ENCODE measurements at regions not wholly inside any gene's neighbourhood (a gene's known extent, or its start where the extent isn't known, plus 50 kb on each side); places are given as distances from the start of the nearest gene placed in this dataset.
A peak's percentile ranks its signal among the peaks of the same experiment; 100 is the strongest.

DNA sequence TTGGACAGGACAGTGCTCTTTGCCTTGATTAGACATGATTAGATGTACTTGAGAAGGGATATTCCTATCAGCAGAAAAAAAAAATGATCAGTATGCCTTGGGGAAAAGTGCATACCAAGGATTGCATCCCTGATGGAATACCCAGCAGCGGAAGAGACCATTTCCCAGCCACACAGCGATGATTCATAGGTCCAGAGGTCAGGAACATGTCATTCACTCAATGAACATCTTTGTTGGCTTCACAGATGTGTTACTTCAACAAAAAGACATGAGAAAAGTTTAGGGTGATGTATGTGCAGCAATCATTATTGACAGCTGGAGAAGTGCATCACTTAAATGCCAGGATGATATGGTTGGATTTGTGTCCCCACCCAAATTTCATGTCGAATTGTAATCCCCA is 293.5 kb downstream of the ZNF674 start (continued):
- TF ChIP-seq ARID5B (CRISPR knock-in tag; IDR thresholded peaks at IDR 0.05) (peak; percentile 65), RCOR2 (CRISPR knock-in tag; IDR thresholded peaks at IDR 0.05) (no peak), RARA (CRISPR knock-in tag; IDR thresholded peaks at IDR 0.05) (peak; percentile 59), ZNF614 (CRISPR knock-in tag; IDR thresholded peaks at IDR 0.05; ENCODE audit: borderline replicate concordance) (no peak), GATAD2A (CRISPR knock-in tag; IDR thresholded peaks at IDR 0.05) (peak; percentile 42; the same call in 1 of the 2 replicates), HNRNPK (IDR thresholded peaks at IDR 0.05; ENCODE audit: low read depth, low read length, poor library complexity, severe bottlenecking) (no peak), EP300 (IDR thresholded peaks at IDR 0.05; ENCODE audit: low read depth in 2 of 2, low read length in 2 of 2) (peak in 1 of 2 experiments; percentile 36; a peak in 1 of 4 replicates), EP300 (CRISPR knock-in tag; IDR thresholded peaks at IDR 0.05; ENCODE audit: borderline replicate concordance) (no peak; the same call in 1 of the 2 replicates), DNMT1 (CRISPR knock-in tag; IDR thresholded peaks at IDR 0.05) (no peak), ZKSCAN5 (CRISPR knock-in tag; IDR thresholded peaks at IDR 0.05) (no peak), ZNF512B (CRISPR knock-in tag; IDR thresholded peaks at IDR 0.05; ENCODE audit: borderline replicate concordance) (no peak), MAX (IDR thresholded peaks at IDR 0.05) (no peak), ZBTB33 (CRISPR knock-in tag; IDR thresholded peaks at IDR 0.05) (0 out of 2 replicates have a peak, but pooled peaks have one; percentile 18), ZNF33B (CRISPR knock-in tag; IDR thresholded peaks at IDR 0.05) (no peak), SOX13 (IDR thresholded peaks at IDR 0.05) (no peak), SOX13 (CRISPR knock-in tag; conservative IDR thresholded peaks at IDR 0.05 in 1 of 2, IDR thresholded peaks at IDR 0.05 in 1 of 2) (peak in 1 of 2 experiments; percentile 42; a peak in 1 of 4 replicates)
- TF ChIP-seq, protein P1, sequence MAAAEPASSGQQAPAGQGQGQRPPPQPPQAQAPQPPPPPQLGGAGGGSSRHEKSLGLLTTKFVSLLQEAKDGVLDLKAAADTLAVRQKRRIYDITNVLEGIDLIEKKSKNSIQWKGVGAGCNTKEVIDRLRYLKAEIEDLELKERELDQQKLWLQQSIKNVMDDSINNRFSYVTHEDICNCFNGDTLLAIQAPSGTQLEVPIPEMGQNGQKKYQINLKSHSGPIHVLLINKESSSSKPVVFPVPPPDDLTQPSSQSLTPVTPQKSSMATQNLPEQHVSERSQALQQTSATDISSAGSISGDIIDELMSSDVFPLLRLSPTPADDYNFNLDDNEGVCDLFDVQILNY (CRISPR knock-in tag; conservative IDR thresholded peaks at IDR 0.05): no peak
- TF ChIP-seq, protein P2, sequence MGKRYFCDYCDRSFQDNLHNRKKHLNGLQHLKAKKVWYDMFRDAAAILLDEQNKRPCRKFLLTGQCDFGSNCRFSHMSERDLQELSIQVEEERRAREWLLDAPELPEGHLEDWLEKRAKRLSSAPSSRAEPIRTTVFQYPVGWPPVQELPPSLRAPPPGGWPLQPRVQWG (CRISPR knock-in tag; IDR thresholded peaks at IDR 0.05; ENCODE audit: borderline replicate concordance, low read depth): no peak
- TF ChIP-seq, protein P3, sequence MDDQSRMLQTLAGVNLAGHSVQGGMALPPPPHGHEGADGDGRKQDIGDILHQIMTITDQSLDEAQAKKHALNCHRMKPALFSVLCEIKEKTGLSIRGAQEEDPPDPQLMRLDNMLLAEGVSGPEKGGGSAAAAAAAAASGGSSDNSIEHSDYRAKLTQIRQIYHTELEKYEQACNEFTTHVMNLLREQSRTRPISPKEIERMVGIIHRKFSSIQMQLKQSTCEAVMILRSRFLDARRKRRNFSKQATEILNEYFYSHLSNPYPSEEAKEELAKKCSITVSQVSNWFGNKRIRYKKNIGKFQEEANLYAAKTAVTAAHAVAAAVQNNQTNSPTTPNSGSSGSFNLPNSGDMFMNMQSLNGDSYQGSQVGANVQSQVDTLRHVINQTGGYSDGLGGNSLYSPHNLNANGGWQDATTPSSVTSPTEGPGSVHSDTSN (CRISPR knock-in tag; IDR thresholded peaks at IDR 0.05; ENCODE audit: borderline replicate concordance): no peak
